K562 (cell line): ENCODE measurements at regions not wholly inside any gene's neighbourhood (a gene's known extent, or its start where the extent isn't known, plus 50 kb on each side); places are given as distances from the start of the nearest gene placed in this dataset.

Experiments used
- ATAC-seq: fragments of 200-7000 bp; cut with Tn5 transposase; 3 replicates; pipeline ENCODE4 v1.9.1; 2020; ENCODE audit warnings: moderate library complexity
- BruUV-seq: library from RNA; stranded (reverse); fragments of 400-500 nt; replicated peaks from 2 replicates; lab custom pipeline; 2021; lab: Mats Ljungman, UMichigan
- CTCF ChIA-PET: fragments of 300-600 bp; formaldehyde crosslinking; extraction: SDS; loops from one replicate; lab custom pipeline; 2021; ENCODE audit warnings: low intra/inter-chr PET ratio; lab: Yijun Ruan, JAX
- POLR2A ChIA-PET: fragments of 300-600, 350-650 bp; sonication (Branson Sonifier 250); formaldehyde crosslinking; extraction: SDS; loops from one replicate; lab custom pipeline; 2021; ENCODE audit warnings: antibody characterized with exemption, inconsistent platforms; lab: Yijun Ruan, JAX
- DNase-seq, 4 experiments: peaks; one replicate each; pipeline versions ENCODE4 v3.0.0 to v3.0.0-alpha.2; 2011 to 2018; ENCODE audit warnings: low spot score in 3 of 4, mixed read lengths in 3 of 4; ENCODE audit errors: extremely low read depth in 1 of 4
- FAIRE-seq: peaks from 2 replicates; lab custom pipeline; 2011; peaks lifted over from hg19 to GRCh38; lab: Jason Lieb, UNC
- H2AFZ ChIP-seq: 2 replicates; pipeline ENCODE4 v1.6.0; 2011; ENCODE audit warnings: low read depth, low read length, control low read depth, inconsistent platforms
- H3K27ac ChIP-seq: fragments of 200-600 bp; 3 replicates; pipeline ENCODE4 v1.8.0; 2011; ENCODE audit warnings: low read depth, mild to moderate bottlenecking, control low read depth, inconsistent platforms, low read length, moderate library complexity, mixed read lengths; ENCODE audit errors: extremely low read depth
- H3K27me3 ChIP-seq, 2 experiments: fragments of 300-600 bp in 1 of 2; 2 replicates in 1 of 2; 3 replicates in 1 of 2; pipeline versions ENCODE4 v1.6.0 to v1.8.0; 2011; ENCODE audit warnings: inconsistent platforms in 2 of 2, low read length in 2 of 2, mild to moderate bottlenecking in 1 of 2, mixed read lengths in 1 of 2, moderate library complexity in 1 of 2; ENCODE audit not compliant: control insufficient read depth in 2 of 2, insufficient read depth in 2 of 2
- H3K36me3 ChIP-seq: fragments of 300-600 bp; 3 replicates; pipeline ENCODE4 v1.8.0; 2011; ENCODE audit warnings: mild to moderate bottlenecking, low read length, inconsistent platforms; ENCODE audit not compliant: control insufficient read depth, insufficient read depth
- H3K4me1 ChIP-seq, 2 experiments: fragments of 200-600 bp in 1 of 2; replicated peaks in 1 of 2; 2 replicates in 1 of 2; 3 replicates in 1 of 2; pipeline versions ENCODE4 v1.5.1 to v1.8.0; 2011; ENCODE audit warnings: inconsistent platforms in 2 of 2, low read length in 2 of 2, mild to moderate bottlenecking in 1 of 2, mixed read lengths in 1 of 2, moderate library complexity in 1 of 2; ENCODE audit not compliant: control insufficient read depth in 2 of 2, insufficient read depth in 2 of 2
- H3K4me2 ChIP-seq: 2 replicates; pipeline ENCODE4 v1.6.1; 2011; ENCODE audit warnings: low read length, control low read depth, inconsistent platforms, mixed read lengths; ENCODE audit not compliant: insufficient read depth
- H3K4me3 ChIP-seq: fragments of 200-600 bp; sonication (generic), shearing (Covaris generic); 2 replicates; pipeline ENCODE4 v1.5.1; 2016; ENCODE audit warnings: control low read depth, inconsistent platforms
- H3K79me2 ChIP-seq: fragments of 200-600 bp; 3 replicates; pipeline ENCODE4 v1.8.0; 2011; ENCODE audit warnings: low read length, inconsistent platforms; ENCODE audit not compliant: control insufficient read depth, insufficient read depth
- H3K9ac ChIP-seq, 2 experiments: 2 replicates each; pipeline versions ENCODE4 v1.6.0 to v1.6.1; 2011; ENCODE audit warnings: low read depth in 2 of 2, low read length in 2 of 2, control low read depth in 1 of 2, inconsistent platforms in 1 of 2, mild to moderate bottlenecking in 1 of 2, mixed read lengths in 1 of 2; ENCODE audit not compliant: insufficient read depth in 1 of 2
- H3K9me1 ChIP-seq: one replicate; pipeline ENCODE4 v1.6.0; 2011; ENCODE audit warnings: inconsistent platforms, mild to moderate bottlenecking, low read length, moderate library complexity; ENCODE audit not compliant: control insufficient read depth, insufficient read depth
- H3K9me3 ChIP-seq: replicated peaks from 2 replicates; pipeline ENCODE4 v1.5.1; 2011; ENCODE audit warnings: low read depth, low read length, inconsistent platforms; ENCODE audit not compliant: control insufficient read depth, insufficient read depth
- H4K20me1 ChIP-seq: replicated peaks from 2 replicates; pipeline ENCODE4 v1.6.1; 2011; ENCODE audit warnings: low read length, inconsistent platforms, mixed read lengths; ENCODE audit not compliant: control insufficient read depth, insufficient read depth
- CC2D1A ChIP-seq: fragments of 450-650 bp; IDR thresholded peaks from 2 replicates; pipeline ENCODE4 v1.6.1; 2017; ENCODE audit warnings: mild to moderate bottlenecking
- EWSR1 ChIP-seq: fragments of 450-650 bp; IDR thresholded peaks from 2 replicates; pipeline ENCODE4 v1.6.1; 2018; ENCODE audit warnings: borderline replicate concordance, mild to moderate bottlenecking, low read depth, moderate library complexity; ENCODE audit not compliant: partially characterized antibody
- SMAD2 ChIP-seq: fragments of 150-350 bp; IDR thresholded peaks from 2 replicates; pipeline ENCODE4 v1.6.1; 2014; ENCODE audit warnings: low read depth, mild to moderate bottlenecking, low read length
- SNIP1 ChIP-seq: fragments of 450-650 bp; IDR thresholded peaks from 2 replicates; pipeline ENCODE4 v1.7.1; 2017; ENCODE audit warnings: low read depth, mild to moderate bottlenecking
- SRSF9 ChIP-seq: fragments of 200-400 bp; formaldehyde crosslinking; IDR thresholded peaks from 2 replicates; pipeline ENCODE4 v1.6.1; 2017; ENCODE audit warnings: low read depth, low read length, borderline replicate concordance
- in situ Hi-C: fragments of 300-500 bp; cut with MboI; formaldehyde crosslinking; loops from 4 replicates; pipeline ENCODE4 v1.15.0; 2018; ENCODE audit warnings: inconsistent platforms, mixed read lengths
- intact Hi-C: fragments of 100-400 bp; cut with micrococcal nuclease; formaldehyde crosslinking; loops from 2 replicates; pipeline ENCODE4 v1.14.2; 2022
- TF ChIP-seq, protein P1 (sequence below): fragments of 450-650 bp; IDR thresholded peaks from 2 replicates; pipeline ENCODE4 v1.6.1; 2018; ENCODE audit not compliant: partially characterized antibody
- TF ChIP-seq, protein P2 (sequence below): conservative IDR thresholded peaks from 2 replicates; pipeline ENCODE4 v1.6.1; 2011; ENCODE audit warnings: low read depth, mild to moderate bottlenecking, low read length; ENCODE audit not compliant: control insufficient read depth
- TF ChIP-seq, protein P3 (sequence below), 2 experiments: fragments of 450-650 bp in 1 of 2; sonication (generic) in 1 of 2; formaldehyde crosslinking in 1 of 2; IDR thresholded peaks; 2 replicates each; pipeline versions ENCODE4 v1.7.1 to v1.9.0; 2016 to 2022; ENCODE audit warnings: inconsistent platforms in 1 of 2, mild to moderate bottlenecking in 1 of 2, missing genetic modification reagents in 1 of 2

DNA sequence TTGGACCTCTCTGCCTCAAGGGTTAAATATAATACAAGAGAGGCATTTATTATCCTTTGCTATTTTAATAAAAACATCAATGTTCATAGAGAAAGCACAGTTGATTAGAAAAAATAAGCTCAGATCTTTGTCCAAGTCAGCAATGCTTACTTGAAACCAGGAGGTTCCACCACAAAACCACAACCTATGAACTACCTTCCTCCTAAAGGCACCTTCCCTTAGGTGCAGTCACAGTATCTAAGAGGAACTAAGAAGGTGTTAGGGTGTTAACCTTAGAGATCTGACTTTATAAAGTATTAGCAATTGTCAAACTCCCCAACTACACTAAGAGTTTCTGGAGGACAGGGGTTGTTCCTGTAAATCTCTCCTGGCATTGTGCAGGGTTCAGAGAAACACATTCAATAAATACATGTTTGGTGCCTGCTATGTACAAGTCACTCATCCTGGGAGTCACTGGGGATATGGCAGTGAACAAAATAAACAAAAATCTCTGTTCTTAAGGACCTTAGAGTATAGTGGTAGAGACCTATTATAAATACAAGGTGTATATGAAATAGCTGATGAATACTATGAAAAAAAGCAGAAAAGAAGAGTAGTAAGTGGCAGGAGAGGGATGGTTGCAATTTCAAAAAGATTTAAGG lies 208.6 kb downstream of the NFKBIZ start:
- H3K9ac ChIP-seq = no peak overlapping the region
- H3K9me3 ChIP-seq = no peaks in the 10 kb centered on the region
- ChIA-PET CTCF (no interaction called here), POLR2A (no interaction called here)
- no peak for FAIRE-seq
- no peaks in the 10 kb centered on the region for H3K9me1 ChIP-seq
- no peak overlapping the region for H3K4me3 ChIP-seq
- H3K36me3 ChIP-seq = no peaks in the 10 kb centered on the region
- H3K4me1 ChIP-seq = no peaks in the 10 kb centered on the region
- no peak overlapping the region for H2AFZ ChIP-seq
- H3K27me3 ChIP-seq = no peaks in the 10 kb centered on the region
- DNase-seq = no peak
- intact Hi-C loops (no loop called here), in situ Hi-C loops (no loop called here)
- ATAC-seq = no peak
- H3K4me2 ChIP-seq = no peak overlapping the region
- H4K20me1 ChIP-seq = no peaks in the 10 kb centered on the region
- no peaks in the 10 kb centered on the region for H3K79me2 ChIP-seq
- no TSS peak for BruUV-seq
- no peak overlapping the region for H3K27ac ChIP-seq
- TF ChIP-seq, protein P1, sequence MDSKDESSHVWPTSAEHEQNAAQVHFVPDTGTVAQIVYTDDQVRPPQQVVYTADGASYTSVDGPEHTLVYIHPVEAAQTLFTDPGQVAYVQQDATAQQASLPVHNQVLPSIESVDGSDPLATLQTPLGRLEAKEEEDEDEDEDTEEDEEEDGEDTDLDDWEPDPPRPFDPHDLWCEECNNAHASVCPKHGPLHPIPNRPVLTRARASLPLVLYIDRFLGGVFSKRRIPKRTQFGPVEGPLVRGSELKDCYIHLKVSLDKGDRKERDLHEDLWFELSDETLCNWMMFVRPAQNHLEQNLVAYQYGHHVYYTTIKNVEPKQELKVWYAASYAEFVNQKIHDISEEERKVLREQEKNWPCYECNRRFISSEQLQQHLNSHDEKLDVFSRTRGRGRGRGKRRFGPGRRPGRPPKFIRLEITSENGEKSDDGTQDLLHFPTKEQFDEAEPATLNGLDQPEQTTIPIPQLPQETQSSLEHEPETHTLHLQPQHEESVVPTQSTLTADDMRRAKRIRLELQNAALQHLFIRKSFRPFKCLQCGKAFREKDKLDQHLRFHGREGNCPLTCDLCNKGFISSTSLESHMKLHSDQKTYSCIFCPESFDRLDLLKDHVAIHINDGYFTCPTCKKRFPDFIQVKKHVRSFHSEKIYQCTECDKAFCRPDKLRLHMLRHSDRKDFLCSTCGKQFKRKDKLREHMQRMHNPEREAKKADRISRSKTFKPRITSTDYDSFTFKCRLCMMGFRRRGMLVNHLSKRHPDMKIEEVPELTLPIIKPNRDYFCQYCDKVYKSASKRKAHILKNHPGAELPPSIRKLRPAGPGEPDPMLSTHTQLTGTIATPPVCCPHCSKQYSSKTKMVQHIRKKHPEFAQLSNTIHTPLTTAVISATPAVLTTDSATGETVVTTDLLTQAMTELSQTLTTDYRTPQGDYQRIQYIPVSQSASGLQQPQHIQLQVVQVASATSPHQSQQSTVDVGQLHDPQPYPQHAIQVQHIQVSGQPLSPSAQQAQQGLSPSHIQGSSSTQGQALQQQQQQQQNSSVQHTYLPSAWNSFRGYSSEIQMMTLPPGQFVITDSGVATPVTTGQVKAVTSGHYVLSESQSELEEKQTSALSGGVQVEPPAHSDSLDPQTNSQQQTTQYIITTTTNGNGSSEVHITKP = no peak
- TF ChIP-seq CC2D1A (no peak), SNIP1 (no peak), EWSR1 (no peak), SMAD2 (no peak), SRSF9 (no peak)
- TF ChIP-seq, protein P2, sequence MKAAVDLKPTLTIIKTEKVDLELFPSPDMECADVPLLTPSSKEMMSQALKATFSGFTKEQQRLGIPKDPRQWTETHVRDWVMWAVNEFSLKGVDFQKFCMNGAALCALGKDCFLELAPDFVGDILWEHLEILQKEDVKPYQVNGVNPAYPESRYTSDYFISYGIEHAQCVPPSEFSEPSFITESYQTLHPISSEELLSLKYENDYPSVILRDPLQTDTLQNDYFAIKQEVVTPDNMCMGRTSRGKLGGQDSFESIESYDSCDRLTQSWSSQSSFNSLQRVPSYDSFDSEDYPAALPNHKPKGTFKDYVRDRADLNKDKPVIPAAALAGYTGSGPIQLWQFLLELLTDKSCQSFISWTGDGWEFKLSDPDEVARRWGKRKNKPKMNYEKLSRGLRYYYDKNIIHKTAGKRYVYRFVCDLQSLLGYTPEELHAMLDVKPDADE = no peak
- TF ChIP-seq, protein P3, sequence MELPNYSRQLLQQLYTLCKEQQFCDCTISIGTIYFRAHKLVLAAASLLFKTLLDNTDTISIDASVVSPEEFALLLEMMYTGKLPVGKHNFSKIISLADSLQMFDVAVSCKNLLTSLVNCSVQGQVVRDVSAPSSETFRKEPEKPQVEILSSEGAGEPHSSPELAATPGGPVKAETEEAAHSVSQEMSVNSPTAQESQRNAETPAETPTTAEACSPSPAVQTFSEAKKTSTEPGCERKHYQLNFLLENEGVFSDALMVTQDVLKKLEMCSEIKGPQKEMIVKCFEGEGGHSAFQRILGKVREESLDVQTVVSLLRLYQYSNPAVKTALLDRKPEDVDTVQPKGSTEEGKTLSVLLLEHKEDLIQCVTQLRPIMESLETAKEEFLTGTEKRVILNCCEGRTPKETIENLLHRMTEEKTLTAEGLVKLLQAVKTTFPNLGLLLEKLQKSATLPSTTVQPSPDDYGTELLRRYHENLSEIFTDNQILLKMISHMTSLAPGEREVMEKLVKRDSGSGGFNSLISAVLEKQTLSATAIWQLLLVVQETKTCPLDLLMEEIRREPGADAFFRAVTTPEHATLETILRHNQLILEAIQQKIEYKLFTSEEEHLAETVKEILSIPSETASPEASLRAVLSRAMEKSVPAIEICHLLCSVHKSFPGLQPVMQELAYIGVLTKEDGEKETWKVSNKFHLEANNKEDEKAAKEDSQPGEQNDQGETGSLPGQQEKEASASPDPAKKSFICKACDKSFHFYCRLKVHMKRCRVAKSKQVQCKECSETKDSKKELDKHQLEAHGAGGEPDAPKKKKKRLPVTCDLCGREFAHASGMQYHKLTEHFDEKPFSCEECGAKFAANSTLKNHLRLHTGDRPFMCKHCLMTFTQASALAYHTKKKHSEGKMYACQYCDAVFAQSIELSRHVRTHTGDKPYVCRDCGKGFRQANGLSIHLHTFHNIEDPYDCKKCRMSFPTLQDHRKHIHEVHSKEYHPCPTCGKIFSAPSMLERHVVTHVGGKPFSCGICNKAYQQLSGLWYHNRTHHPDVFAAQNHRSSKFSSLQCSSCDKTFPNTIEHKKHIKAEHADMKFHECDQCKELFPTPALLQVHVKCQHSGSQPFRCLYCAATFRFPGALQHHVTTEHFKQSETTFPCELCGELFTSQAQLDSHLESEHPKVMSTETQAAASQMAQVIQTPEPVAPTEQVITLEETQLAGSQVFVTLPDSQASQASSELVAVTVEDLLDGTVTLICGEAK (IDR thresholded peaks at IDR 0.05) = no peak
- TF ChIP-seq, protein P3 (CRISPR knock-in tag; IDR thresholded peaks at IDR 0.05) = no peak
